ENCODE measurements at regions not wholly inside any gene's neighbourhood (a gene's known extent, or its start where the extent isn't known, plus 50 kb on each side); places are given as distances from the start of the nearest gene placed in this dataset.

GRCh38 chr2:239477591-239477990, 76.8 kb upstream of the HDAC4 start:
- no peak for ATAC-seq
- intact Hi-C loops (cut with DNase I, micrococcal nuclease) = no loop called here

GRCh38 chr2:239476757-239477585, 76.2 kb upstream of the HDAC4 start:
- intact Hi-C loops (cut with DNase I, micrococcal nuclease) = no loop called here
- DNase-seq (no peak), ATAC-seq (no peak)

More at GRCh38 chr2:239477591-239477990, 76.8 kb upstream of the HDAC4 start:
- no peak for DNase-seq

- intact Hi-C loops (cut with DNase I, micrococcal nuclease) = no loop called here
- ATAC-seq (no peak), DNase-seq (no peak)
Observed at GRCh38 chr2:239476029-239476756, 75.4 kb upstream of the HDAC4 start.

- DNase-seq = no peak
- intact Hi-C loops (cut with DNase I, micrococcal nuclease) = no loop called here
- ATAC-seq = no peak
Observed at GRCh38 chr2:239475161-239476028, 74.6 kb upstream of the HDAC4 start.

GRCh38 chr2:239473211-239473805, 72.5 kb upstream of the HDAC4 start:
- intact Hi-C loops (cut with DNase I, micrococcal nuclease) = no loop called here
- ATAC-seq (no peak), DNase-seq (no peak)

GRCh38 chr2:239472235-239472775, 71.5 kb upstream of the HDAC4 start:
- no peak for DNase-seq
- ATAC-seq = no peak
- intact Hi-C loops (cut with DNase I, micrococcal nuclease) = no loop called here

GRCh38 chr2:239471011-239471792, 70.4 kb upstream of the HDAC4 start:
- no peak for ATAC-seq
- DNase-seq = no peak

GRCh38 chr2:239470151-239470900, 69.5 kb upstream of the HDAC4 start:
- ATAC-seq (no peak), DNase-seq (no peak)
- intact Hi-C loops (cut with DNase I, micrococcal nuclease) = no loop called here

More at GRCh38 chr2:239471011-239471792, 70.4 kb upstream of the HDAC4 start:
- intact Hi-C loops (cut with DNase I, micrococcal nuclease) = no loop called here

GRCh38 chr2:239469106-239469960, 68.5 kb upstream of the HDAC4 start:
- intact Hi-C loops (cut with DNase I, micrococcal nuclease) = no loop called here
- DNase-seq (no peak), ATAC-seq (no peak)

- DNase-seq (no peak), ATAC-seq (no peak)
- intact Hi-C loops (cut with DNase I, micrococcal nuclease) = no loop called here
Observed at GRCh38 chr2:239468491-239469105, 67.8 kb upstream of the HDAC4 start.

- no peak for DNase-seq
- intact Hi-C loops (cut with DNase I, micrococcal nuclease) = no loop called here
- no peak for ATAC-seq
Observed at GRCh38 chr2:239467956-239468490, 67.2 kb upstream of the HDAC4 start.

- ATAC-seq (no peak), DNase-seq (no peak)
- intact Hi-C loops (cut with DNase I, micrococcal nuclease) = no loop called here
Observed at GRCh38 chr2:239467281-239467955, 66.6 kb upstream of the HDAC4 start.

- no peak for DNase-seq
- no peak for ATAC-seq
- intact Hi-C loops (cut with DNase I, micrococcal nuclease) = no loop called here
Observed at GRCh38 chr2:239466755-239467271, 66.0 kb upstream of the HDAC4 start.

GRCh38 chr2:239466061-239466754, 65.4 kb upstream of the HDAC4 start:
- no peak for DNase-seq
- no peak for ATAC-seq
- intact Hi-C loops (cut with DNase I, micrococcal nuclease) = no loop called here

All from left colon (tissue), 2 donors.